DMS53 treated with DMSO at 0.1 percent for 48 hours (cell line): ENCODE measurements at regions not wholly inside any gene's neighbourhood (a gene's known extent, or its start where the extent isn't known, plus 50 kb on each side); places are given as distances from the start of the nearest gene placed in this dataset.

Experiments used
- DNase-seq: peaks from one replicate; lab custom pipeline; 2025; ENCODE audit not compliant: unreplicated experiment; lab: John Stamatoyannopoulos, UW

DNA sequence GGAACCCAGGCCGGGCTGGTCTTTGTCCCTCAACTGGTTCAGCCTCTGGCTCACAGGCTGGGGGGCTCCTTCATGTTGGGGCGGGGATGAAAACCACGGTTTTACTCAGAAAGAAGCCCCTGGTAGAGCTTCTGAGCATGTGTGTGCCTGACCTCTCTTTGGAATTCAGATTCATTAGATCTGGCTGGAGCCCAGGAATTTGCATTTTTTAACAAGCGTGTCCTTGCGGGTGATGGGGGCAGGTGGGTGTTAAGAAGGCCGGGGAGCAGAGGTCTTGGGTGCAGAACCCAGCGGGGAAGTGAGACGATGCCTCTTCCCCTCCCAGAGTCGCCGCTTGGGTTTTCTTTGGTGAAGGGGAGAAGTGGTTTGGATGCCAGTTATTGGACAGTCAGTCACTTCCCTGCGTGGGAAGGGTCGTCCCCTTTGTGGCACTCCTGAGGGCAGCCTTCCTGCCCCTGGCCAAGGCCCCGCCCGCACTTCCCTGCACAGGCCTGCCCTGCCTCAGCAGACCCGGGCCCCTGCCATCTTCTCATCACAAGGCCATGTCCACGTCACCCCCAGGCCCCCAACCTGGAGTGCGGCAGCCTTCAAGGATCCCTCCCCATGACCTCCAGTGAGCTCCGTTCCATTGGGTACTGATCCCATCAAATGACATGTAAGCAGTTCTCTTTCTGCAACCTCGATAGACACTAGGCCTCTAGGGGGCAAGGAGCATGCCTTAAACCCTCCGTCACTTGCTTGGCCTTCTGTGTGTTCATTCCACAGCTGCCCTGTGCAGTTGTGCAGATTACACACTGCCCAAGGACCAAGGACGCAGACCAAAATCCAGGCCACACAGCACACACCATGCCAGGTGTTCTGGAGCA, 177.7 kb upstream of the CIBAR2 start:
- no peak for DNase-seq

DNA sequence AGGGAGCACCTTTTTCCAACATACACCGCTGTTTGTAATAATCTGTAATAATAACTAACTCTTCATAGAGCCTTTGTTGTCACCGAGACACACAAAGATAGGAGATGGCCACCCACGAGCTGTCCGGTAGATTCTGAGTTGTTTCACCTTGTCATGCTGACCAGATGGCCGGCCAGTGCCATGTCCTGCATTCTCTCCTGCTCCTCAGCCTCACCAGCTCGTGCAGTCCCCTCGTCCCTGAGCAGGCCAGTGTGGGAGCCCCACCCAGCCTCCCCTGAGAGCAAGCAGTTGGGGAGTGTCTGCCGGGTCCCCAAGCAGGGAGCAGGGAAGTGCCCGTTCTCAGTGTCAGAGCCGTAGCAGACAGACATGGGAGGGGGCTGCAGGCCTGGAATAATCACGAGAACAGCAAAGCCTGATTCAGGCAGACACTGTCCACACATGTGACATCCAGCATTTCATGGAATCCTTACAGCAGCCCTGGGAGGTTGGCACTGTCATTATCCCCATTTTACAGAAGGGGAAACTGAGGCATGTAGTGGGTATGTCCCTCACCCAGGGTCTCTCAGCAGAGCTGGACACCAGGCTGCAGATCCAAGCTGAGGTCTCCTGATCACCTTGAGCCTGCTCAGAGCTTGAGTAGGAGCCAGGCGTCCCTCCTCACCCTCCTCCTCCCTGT, 178.5 kb upstream of the CIBAR2 start:
- no peak for DNase-seq

DNA sequence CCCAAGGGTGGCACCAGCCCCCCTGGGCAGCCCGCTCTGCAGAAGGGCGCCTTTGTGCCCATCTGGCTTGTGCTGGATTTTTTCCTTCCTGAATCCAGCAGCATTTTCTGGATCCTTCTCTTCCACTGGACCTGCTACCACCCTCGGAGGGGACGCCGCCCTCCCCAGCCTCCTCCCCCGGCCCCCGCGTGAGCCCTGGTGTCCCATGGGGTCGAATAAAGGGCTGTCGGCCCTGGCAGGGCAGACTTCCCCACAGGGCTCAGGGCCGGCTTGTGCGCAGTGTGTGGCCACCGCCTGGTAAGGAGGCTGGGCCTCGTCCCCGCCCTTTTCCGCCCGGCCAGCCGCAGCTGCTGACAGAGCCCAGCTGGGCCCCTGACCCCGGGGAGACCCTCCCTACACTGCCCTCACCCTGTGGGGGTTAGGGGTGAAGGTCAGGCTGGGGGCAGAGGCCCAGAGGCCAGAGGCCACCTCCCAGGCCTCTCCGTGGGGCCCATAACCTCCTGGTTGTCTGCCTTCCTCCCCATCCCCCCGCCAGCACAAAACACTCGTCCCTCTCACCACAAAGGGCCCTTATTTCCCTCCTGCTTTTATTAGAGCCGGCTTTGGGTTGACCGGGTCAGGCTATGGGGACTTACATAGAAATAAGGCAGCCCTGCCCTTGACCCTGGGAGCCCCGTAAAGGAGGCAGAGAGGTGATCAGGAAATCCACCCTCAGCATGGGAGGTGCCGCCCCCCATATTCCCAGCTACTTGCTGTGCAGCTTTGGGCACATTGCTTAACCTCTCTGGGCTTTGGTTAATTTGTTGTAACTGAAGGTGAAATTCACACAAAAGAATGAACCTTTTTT, 179.3 kb upstream of the CIBAR2 start:
- no peak for DNase-seq

DNA sequence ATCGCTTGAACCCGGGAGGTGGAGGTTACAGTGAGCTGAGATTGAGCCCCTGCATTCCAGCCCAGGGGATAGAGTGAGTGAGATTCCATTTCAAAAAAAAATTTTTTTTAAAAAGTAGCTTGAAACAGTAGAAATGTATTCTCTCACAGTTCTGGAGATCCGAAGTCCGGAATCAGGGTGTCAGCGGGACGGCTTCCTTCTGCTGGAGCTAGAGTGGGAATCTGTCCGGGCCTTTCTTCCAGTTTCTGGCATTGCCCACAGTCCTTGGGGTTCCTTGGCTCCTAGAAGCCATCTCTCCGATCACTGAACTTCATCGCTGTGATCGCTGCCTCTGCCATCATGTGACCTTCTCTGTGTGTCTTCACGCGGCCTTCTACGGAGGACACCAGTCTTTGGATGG, 181.2 kb upstream of the CIBAR2 start:
- no peak for DNase-seq

DNA sequence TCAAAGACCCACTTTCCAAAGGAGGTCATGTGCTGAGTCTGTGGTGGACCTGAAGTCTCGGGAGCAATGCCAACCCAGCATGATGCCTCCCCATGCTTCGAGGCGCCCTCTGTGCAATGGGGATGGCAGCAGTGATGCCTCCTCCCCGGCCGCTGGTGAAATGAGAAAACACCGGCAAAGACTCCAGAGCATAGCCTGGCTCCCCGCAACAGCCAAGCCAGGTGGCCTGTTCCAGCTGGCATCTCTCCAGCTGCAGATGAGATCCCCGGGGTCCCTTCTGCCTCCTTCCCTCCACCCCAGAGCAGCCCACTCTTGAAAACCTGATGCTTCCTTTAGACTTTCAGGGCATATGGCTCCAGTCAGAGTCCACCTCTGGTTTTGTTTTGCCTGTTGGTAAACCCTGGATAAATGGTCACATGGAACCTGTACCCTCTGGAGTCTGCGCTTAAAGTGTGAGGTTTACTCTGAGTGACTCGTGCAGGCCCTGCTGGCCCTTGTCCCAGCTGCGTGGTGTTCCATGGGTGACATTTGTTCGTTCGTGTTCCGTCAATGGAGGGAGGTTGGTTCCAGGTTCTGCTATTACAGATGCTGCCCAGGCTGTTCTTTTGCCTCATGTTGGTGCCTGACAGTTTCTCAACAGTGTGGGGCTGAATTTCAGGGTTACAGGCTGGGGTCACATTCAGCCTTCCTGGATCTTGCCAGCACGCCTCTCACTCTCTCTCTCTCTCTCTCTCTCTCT, 181.8 kb upstream of the CIBAR2 start:
- DNase-seq = no peak

DNA sequence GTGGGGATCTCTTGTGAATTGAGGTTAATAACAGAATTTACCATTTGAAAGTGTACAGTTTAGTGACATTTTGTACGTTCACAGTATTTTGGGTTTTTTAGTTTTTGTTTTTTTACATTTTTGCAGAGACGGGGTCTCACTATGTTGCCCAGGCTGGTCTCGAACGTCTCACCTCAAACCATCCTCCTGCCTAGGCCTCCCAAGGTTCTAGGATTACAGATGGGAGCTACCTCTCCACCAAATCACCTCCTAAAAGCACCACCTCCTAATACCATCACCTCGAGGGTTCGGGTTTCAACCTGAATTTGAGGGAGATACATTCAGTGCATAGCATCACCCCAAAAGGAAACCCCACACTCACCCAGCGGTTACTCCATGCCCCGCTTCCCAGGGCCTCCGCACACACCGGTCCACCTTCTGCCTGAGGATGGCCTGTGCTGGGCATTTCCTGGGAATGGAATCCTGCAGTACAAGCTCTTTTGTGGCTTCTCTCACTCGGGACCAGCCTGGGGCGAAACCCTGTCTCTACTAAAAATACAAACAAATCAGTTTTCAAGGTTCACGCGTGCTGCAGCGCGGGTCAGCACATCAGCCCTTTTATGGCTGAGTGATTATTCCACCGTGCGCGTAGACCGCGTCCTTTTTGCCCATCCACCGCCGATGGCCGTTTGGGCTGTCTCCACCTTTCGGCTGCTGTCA, 182.7 kb upstream of the CIBAR2 start:
- DNase-seq = no peak

DNA sequence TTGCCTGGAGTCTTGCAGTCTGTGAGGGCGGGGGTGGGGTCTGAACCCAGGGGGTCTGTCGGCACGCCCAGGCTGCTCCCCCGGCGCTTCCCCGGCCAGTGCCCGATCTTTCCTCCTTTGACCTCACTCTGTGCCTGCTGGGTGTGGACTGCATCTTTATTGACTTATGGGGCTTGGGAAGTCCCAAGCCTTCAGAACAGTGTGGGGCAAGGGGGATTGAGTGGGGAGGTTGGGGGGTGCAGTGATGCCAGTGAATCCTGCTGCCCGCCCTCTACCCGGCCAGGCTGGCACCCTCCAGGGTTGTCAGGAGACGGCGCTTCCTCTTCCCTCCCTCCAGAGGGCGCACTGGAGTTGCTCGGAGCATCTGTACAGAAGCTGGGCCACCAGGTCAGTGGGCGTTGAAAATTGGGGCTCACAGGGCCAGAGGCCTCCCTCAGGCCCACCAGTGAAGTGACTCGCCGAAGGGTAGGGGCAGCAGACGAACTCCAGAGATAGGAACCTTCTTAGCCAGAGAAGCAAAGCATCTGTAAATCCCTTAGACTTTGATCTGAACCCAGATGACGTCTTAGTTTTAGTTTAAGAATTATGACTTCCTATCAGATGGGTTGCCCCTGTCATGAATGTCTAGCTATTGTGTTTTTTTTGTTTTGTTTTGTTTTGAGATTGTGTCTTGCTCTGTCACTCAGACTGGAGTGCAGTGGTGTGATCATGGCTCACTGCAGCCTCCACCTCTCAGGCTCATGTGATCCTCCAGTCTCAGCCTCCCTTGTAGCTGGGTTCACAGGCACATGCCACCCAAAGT, 184.8 kb upstream of the CIBAR2 start:
- DNase-seq = no peak

DNA sequence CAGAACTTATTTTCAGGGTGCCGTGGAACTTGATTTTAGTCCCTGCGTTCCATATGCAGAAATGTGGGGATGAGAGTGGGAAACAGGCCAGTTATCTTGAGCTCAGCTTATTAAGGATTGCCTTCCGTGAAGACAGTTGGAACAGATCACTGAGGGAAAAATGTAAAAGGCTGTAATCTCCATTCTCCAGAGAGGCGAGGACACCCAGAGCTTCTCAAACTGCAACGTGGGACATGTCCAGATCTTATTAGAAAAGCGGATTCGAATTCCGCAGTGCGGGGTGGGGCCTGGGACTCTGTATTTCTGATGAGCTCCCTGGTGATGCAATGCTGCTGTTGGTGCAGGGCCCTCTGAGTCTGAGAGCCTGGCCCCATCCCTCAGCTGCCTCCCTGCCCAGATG, 185.6 kb upstream of the CIBAR2 start:
- no peak for DNase-seq

DNA sequence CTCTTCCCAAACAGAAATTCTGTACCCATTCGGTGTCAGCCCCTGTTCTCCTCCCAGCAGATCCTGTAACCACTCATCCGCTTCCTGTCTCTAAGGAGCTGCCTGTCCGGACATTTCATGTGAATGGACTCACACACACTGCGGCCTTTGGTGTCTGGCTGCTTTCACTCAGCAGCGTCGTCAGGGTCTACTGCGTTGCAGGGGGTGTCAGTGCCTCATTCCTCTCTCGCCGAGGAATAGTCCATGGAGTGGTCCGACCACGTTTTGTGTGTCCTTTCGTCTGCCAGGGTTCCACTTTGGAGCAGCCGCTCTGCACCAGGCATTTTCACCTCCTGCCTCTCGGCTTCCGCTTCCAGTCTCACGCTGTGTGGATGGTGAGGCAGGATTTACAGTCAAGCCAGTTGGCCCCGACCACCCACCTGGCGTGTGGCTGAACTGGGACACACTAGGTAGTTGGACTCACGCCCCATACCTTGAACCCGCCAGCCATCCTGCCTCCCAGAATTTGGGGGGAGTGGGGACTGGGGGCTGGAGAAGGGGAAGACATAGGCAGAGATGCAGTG, 188.2 kb upstream of the CIBAR2 start:
- DNase-seq = no peak

DNA sequence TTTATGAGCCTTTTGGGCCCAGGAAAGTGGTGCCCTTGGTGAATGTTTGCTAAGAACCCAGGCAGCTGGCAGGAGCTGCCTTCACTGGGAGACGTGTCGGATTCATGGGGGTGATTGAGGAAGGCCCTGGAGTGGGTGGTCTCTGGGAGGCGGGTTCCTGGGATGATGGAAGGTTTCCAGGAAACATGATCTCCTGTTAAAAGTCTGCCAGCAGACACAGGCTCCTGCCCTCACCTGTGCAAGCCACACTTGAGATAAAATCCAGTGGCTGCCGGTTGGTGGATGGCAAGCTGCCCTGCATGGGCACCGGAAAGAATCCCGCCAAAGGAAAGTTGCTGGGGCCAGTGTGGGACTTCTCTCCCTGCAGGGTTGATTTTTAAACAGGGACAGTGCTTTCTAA, 189.0 kb upstream of the CIBAR2 start:
- DNase-seq = peak; percentile 20

DNA sequence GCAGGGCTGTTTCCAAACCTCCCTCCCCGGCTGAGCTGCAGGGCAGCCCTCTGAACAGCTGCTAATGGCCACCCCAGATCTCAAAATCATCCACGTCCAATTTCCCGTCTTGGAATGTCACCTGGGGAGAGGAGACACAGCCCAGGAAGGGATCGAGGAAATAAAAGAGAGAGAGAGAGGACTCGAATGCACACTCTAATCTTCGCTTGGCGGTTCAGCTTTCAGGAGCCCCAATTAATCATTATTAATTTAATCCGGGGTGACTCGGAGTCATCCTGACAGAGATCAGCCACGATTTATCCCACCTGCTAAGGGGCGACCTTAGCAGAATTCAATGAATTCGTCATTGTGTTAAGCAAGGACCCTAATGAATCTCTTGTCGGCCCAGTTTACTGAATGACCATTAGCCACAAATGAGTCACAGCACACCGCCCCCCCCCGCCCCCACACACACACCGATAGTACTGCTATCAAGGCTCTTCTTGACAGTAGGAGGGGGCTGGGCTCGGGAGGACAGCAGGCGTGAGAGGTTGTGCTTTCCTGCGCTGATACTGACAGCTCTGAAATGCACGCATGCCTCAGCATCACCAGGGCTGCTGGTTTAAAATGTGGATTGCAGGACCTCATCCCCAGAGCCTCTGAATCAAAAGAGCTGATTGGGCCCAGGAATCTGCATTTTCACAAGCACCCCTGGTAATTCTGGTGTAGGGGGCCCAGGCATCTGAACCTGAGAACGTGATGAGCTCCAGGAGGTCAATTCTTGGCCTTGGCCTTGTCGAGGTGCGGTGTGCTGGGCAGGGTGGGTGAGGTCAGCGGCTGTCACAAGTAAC, 190.0 kb upstream of the CIBAR2 start:
- DNase-seq = no peak

DNA sequence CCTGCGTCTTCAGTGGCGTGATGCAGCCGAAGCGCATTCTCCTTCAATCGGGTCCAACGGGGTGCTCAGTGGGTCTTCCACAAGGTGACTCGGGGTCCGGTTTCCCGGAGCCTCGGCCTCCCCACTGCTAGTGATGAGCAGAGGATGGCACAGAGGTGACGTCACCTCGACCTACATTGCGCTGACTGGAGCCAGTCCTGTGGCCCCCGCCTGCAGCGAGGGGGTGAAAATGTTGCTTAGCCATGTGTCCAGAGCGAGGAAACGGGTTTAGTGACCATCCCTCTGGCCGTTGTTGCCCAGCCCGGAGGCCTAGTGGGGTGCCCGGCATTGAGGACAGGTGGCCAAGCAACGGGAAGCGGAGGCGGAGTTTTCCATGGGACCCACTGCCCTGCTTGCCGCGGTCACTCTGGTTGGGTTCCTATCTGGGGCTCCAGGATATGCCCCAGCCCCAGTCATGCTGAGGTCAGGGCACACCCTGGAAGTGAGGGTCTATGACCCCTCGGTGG, 190.6 kb upstream of the CIBAR2 start:
- DNase-seq = no peak

DNA sequence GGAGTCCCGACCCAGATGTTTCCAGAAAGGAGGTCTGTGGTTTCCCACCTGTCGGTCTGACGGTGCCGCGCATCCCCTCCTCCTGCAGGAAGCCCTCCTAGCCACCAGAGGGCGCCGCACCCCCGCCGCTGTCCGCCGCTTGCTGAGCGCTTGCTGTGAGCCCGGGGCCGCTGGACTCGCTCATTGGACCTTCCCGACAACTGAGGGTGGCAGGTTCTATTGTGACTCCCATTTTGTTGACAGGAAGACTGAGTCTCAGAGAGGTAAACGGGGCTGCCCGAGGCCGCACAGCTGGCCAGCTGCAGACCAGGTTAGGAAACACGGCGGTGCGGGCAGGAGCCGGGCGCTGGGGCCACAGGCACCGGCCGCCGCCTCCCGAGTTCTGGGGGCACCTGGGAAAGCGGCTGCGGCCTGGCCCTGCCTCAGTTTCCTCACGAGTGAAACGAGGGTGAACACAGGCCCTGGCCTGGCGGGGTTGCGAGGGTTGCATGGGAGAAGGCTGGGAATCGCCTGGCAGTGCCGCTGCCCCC, 191.1 kb upstream of the CIBAR2 start:
- no peak for DNase-seq

DNA sequence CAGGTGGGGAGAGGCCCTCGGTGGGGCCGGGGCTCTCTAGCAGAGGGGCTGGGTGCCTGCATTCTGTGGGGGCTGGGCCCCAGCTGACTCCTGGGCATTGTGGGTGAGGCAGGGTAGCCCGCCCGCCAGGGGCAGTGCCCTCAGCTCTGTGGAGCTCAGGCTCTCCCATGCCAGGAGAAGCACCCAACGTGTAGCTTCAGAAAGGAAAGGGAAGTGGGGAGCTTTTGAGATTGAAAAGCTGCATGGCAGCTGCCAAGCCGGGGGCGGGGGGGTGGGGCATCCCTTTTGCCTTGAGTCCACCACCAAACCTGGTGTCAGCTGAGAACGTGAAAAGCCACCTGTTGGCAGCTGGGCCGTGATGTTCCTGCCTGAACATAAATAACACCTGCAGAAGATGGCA, 192.1 kb upstream of the CIBAR2 start:
- no peak for DNase-seq

DNA sequence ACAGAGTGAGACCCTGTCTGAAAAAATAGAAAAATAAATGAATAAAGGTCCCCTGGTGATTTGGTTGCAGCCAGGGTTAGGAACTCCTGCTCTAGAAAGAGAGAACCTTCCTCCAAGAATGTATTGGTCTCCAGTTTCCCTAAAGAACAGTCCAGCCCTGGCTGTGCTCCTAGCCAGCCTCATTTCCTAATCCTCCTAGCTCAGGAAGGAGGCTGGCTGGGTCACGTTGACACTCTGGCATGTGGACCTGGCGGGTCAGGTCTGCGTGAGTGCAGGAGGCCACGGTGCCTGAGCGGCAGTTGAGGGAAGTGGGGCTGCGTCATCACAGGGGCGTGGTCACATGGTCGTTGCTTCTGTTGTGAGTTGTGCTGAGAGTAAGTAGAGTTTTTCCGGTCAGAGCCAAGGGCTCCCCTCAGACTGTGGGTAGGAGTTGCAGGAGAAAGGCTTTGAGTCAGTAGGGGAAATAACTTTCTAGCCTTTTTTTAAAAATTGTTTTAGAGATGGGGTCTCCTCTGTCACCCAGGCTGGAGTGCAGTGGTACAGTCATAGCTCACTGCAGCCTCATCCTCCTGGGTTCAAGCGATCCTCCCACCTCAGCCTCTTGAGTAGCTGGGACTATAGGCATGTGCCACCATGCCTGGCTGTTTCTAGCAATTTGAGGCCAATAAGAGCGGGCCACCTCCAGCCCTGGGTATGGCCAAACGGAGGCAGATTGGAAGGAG, 194.0 kb upstream of the CIBAR2 start:
- peak; percentile 81 for DNase-seq

DNA sequence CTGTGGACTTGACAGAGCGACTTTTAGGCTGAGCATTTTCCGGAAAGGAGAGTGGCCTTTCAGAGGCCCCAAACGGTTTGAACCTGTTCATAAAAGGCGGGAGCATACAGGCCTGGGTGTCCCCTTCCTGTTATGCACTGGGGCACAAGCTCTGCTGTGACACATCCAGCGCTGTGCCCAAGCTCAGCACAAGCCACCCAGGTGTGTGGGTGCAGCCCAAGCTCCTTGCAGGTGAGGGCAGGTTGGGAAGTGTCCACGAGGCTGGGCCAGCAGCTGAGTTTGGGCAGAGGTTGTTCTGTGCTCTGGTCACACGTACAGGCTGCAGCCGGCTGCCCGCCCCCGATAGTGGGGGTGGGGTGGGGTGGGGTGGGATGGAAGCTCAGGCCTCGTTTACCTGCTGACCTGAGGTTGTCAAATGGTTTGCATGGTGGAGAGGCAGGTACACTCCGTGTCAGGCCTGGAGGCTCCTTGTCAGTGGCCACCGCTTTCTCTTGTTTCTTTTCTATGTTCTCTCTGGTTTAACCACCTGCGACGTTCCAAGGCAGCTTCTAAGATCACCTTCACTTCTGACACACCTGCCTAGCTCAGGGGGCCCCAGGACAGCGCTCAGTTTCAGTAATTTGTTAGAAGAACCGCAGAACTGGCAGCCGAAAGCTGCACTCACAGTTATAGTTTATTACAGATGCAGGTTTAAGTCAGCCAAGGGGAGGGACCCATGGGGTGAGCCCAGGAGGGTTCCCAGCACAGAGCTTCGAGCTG, 194.7 kb upstream of the CIBAR2 start:
- no peak for DNase-seq
